MM.1S (cell line): ENCODE measurements at regions not wholly inside any gene's neighbourhood (a gene's known extent, or its start where the extent isn't known, plus 50 kb on each side); places are given as distances from the start of the nearest gene placed in this dataset.

Source experiments
- CTCF ChIP-seq: fragments of 300-600 bp; sonication (generic); IDR thresholded peaks from 2 replicates; pipeline ENCODE4 v1.5.1; 2016; ENCODE audit warnings: antibody characterized with exemption, low read length, mixed read lengths
- EZH2phosphoT487 ChIP-seq: fragments of 300-600 bp; sonication (generic); IDR thresholded peaks from 2 replicates; pipeline ENCODE4 v1.6.1; 2018; ENCODE audit warnings: antibody characterized with exemption, low read length

- TF ChIP-seq CTCF (no peak), EZH2phosphoT487 (no peak)
Observed at GRCh38 chr12:131537267-131537958, 173.5 kb upstream of the SFSWAP start.
